CD4-positive, alpha-beta T cell treated with Interleukin-12 subunit alpha and Interleukin-12 subunit beta, for 1 hour (primary cell): ENCODE measurements at regions not wholly inside any gene's neighbourhood (a gene's known extent, or its start where the extent isn't known, plus 50 kb on each side); places are given as distances from the start of the nearest gene placed in this dataset.

Experiments used
- DNase-seq: peaks from one replicate; pipeline ENCODE4 v3.0.0-alpha.2; 2020

- DNase-seq = no peak
Observed at GRCh38 chr1:108050158-108050557, 85.2 kb upstream of the VAV3 start.

- DNase-seq = peak; percentile 20
Observed at GRCh38 chr1:108049178-108049819, 84.3 kb upstream of the VAV3 start.

- no peak for DNase-seq
Observed at GRCh38 chr1:108048301-108049177, 83.6 kb upstream of the VAV3 start.

- DNase-seq = no peak
Observed at GRCh38 chr1:108047085-108047484, 82.1 kb upstream of the VAV3 start.

GRCh38 chr1:108046026-108046425, 81.0 kb upstream of the VAV3 start:
- DNase-seq = no peak

GRCh38 chr1:108045460-108045859, 80.5 kb upstream of the VAV3 start:
- DNase-seq = no peak

- DNase-seq = no peak
Observed at GRCh38 chr1:108044318-108044717, 79.3 kb upstream of the VAV3 start.

GRCh38 chr1:108043707-108044106, 78.7 kb upstream of the VAV3 start:
- DNase-seq = no peak

- no peak for DNase-seq
Observed at GRCh38 chr1:108042610-108043009, 77.6 kb upstream of the VAV3 start.

- peak; percentile 23 for DNase-seq
Observed at GRCh38 chr1:108041360-108042142, 76.6 kb upstream of the VAV3 start.

- DNase-seq = no peak
Observed at GRCh38 chr1:108038653-108039236, 73.8 kb upstream of the VAV3 start.

- DNase-seq = no peak
Observed at GRCh38 chr1:108036796-108037562, 72.0 kb upstream of the VAV3 start.

- no peak for DNase-seq
Observed at GRCh38 chr1:108034396-108034795, 69.4 kb upstream of the VAV3 start.

- DNase-seq = no peak
Observed at GRCh38 chr1:108033550-108033951, 68.6 kb upstream of the VAV3 start.

GRCh38 chr1:108028841-108029388, 63.9 kb upstream of the VAV3 start:
- DNase-seq = no peak

- no peak for DNase-seq
Observed at GRCh38 chr1:108027389-108027788, 62.4 kb upstream of the VAV3 start.

- DNase-seq = no peak
Observed at GRCh38 chr1:108017698-108018097, 52.7 kb upstream of the VAV3 start.

GRCh38 chr1:108016451-108016920, 51.5 kb upstream of the VAV3 start:
- DNase-seq = no peak
